ENCODE measurements at regions not wholly inside any gene's neighbourhood (a gene's known extent, or its start where the extent isn't known, plus 50 kb on each side); places are given as distances from the start of the nearest gene placed in this dataset.

GRCh38 chr2:117351396-117351795 is 463.1 kb upstream of the DDX18 start:
- TF ChIP-seq CTCF (conservative IDR thresholded peaks at IDR 0.05) (no peak), ZFX (IDR thresholded peaks at IDR 0.05) (no peak)

Data from C4-2B (cell line).